NCI-H2029 (cell line): ENCODE measurements at regions not wholly inside any gene's neighbourhood (a gene's known extent, or its start where the extent isn't known, plus 50 kb on each side); places are given as distances from the start of the nearest gene placed in this dataset.

Experiments
- DNase-seq: peaks from one replicate; lab custom pipeline; 2025; lab: John Stamatoyannopoulos, UW

DNA sequence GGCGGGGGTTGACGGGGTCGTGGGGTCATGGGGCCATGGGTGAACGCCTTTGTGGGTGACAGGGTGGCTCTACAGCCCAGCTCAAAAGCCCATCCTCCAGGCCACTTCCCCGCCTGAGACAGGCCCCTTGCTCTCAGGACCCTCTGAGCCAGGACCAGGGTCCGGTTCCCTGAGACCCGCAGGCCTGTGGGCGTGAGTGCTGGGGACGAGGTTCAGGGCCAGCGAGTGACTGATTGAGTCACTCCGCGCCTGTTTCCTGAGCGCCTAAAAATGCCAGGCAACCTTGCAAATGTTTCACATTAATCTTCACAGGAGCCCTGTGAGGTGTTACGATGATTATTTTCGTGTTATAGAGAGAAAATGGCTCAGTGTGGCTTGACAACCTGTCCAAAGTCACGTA is 97.8 kb downstream of the ZNF674 start:
- no peak for DNase-seq

- peak; percentile 69 for DNase-seq
Observed at GRCh38 chrX:46446727-46447378, 98.4 kb downstream of the ZNF674 start.

GRCh38 chrX:46444011-46444410 is 101.2 kb downstream of the ZNF674 start:
- no peak for DNase-seq

- DNase-seq, result no peak
Observed at GRCh38 chrX:46436744-46437143, 108.5 kb downstream of the ZNF674 start.

DNA sequence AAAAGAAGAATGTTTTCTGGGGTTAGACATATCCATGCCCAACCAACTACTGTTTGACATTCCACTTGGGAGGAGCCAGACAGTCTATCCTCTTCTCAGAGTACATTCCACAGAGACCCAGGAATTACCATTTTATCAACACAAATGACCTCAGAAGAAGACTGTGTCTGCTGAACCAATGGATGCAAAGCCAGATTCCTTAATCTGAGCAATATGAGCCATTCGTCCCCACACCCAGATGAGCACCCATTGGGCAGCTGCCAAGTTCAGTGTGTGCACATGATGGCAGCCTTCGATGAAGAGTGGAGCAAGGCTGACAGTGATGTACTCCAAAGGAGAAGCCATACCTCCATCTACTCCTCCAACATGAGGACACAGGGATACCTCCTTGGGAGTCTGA is 111.3 kb downstream of the ZNF674 start:
- peak; percentile 1 for DNase-seq

GRCh38 chrX:46408553-46409407 is 136.4 kb downstream of the ZNF674 start:
- DNase-seq, result peak; percentile 22

DNA sequence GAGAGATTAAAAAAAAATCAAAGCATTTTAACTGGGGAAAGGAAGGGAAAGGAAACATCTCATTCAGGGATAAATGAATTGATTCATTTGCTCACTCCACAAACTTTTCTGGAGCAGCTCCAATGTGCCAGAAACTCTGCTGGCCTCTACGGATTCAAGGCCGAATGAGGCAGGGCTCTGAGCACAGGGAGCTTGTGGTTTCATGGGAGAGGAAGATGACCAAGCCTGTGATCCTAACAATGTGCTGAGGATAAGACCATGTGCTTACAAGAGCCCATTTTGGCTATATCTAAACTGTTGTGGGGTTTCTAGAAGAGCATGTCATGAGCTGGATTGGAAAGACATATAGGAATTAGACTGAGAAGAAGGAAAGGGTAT is 137.5 kb downstream of the ZNF674 start:
- DNase-seq, result no peak

DNA sequence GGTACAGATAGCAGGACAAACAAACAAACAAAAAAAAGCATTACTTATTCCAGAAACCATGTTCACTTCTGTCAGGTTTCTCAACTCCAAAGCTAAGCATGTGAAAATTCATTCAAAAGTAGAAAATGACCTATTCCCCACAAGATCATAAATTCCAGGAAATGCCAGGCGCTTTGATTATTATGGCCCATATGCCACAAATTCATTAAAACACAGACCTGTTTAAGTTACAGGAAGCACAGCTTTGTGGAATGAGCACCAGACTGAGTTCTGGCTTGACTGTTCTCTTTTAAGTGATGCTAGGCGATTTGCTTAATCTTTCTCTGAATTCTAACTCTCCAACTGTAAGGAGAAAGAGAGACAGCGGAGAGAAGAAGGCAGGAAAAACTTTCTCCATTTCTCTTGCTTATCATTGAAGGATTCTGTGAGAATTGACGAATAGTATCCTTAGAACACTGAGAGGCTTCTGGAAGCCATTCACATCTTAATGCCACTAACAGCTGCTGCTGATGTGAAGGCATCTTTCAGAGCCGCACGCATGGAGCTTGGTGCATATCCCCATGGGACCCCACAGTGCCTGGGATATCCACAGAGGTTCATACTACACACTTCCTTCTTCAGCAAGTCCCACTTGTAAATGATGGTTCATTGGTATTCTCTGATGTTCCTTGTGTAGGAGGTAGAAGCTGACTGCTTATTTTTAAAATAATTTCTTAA is 138.0 kb downstream of the ZNF674 start:
- no peak for DNase-seq

DNA sequence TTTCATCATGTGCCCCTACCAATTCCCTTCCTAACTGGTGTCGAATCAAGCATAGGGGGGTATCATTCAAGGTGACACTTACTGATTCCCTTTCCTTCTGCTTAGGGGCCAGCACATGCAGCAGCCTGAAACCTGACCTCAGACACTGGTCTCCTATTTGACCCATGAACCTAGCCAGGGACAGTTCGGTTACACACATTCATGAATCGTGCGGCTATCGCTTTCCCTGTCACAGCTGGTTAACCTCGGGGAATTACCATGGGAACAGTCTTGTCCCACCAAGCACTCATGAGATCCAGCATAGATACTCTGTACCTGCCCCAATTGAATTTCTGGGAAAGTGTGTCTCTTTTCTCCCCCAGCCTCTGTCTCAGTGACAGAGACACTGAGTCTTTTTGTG is 140.4 kb downstream of the ZNF674 start:
- no peak for DNase-seq

DNA sequence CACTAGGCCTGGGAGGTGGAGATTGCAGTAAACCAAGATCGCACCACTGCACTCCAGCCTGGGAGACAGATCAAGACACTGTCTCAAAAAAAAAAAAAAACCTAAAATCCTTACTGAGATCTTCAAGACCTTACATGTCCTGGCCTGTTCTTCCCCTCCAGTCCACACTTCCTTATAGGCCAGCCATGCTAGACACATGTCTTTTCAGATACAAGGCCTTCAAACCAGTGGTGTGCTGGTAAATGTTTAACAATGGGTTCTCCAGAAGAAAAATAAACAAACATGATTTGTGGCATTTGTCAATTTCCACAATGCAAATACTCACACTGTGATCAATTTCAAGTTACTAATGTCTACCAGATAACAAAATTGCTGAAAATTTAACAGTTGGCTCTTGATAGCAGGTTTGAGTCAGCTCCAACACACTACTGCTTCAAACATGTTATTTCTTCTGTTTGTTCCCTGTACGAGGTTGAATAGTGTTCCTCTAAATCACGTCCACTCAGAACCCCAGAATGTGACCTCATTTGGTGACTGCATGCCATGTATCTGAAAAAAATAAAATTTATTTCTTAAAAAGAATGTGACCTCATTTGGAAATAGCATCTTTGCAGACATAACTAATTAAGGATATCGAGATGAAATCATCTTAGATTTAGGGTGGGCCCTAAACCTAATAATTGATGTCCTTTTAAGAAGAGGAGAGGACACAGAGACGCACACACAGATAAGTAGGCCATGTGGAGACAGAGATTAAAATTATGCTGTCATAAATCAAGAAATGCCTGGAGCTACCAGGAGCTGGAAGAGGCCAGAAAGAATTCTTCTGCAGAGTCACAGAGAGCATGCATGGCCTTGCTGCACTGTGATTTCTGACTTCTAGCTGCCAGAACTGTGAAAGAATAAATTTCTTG is 144.4 kb downstream of the ZNF674 start:
- DNase-seq, result no peak

GRCh38 chrX:46398874-46399273 is 146.3 kb downstream of the ZNF674 start:
- DNase-seq, result no peak

DNA sequence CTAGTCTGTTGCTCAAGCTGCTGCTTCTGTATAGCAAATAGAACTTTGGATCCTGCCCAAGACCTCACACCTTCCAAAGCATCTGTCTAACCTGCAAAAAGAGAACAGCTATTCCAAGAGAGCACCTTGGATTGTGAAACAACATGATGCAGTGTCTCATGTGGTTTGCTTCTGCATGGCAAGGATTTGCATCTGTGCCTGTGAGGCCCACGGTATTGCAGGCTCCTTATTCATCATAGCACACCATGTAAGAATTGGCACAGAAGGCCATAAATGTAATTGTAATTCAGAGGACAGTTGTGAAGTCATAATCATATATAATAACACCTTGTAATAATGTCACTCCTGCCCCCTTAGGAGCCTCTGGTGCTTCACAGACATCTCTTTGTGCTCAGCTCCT is 147.1 kb downstream of the ZNF674 start:
- no peak for DNase-seq

DNA sequence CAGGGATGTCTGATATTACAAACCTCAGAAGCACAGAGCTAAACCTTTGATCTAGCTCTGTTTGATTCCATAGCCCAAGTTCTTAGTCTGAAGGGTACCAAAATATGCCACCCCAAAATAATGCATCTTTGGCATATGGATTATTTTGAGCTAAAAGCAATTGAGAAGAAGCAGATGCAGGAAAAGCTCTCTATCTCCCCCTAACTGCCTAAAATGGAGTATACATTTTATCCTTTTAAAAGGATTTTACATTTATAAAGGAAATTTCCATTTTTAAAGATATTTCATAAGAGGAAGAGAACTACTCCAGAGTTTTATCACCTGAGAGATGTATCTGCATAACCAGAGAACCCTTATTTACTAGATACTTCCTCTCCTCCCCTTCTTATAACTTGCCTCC is 158.7 kb downstream of the ZNF674 start:
- DNase-seq, result no peak

DNA sequence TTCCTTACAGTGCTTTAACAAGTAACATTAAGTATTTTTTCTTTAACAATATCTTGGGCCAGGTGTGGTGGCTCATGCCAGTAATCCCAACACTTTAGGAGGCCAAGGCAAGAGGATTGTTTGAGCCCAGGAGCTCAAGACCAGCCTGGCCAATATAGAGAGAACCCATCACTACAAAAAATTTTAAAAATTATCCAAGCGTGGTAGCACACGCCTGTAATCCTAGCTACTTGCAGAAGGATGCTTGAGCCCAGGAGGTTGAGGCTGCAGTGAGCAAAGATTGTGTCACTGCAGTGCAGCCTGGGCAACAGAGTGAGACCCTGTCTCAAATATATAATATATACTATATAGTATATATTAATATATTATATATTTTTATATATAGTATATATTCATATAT is 162.2 kb downstream of the ZNF674 start:
- DNase-seq, result no peak

DNA sequence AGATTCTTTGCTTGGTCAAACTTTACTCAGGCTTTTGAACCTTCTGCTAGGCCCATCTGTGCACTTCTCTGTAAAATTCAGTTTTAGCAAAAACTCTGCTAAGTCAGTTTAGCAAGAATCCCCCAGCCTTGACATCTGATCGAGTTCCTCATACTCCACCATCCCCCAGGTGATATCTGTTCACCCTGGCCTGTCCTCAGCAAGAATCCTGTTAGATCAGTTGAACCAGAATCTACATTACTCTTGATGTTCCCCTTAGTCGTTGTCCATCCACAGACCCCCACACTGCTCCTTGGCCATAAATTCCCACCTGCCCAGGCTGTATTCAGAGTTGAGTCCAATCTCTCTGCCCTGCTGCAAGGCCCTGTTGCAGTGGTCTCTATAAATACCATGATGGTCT is 162.6 kb downstream of the ZNF674 start:
- no peak for DNase-seq

- DNase-seq, result no peak
Observed at GRCh38 chrX:46381630-46382029, 163.6 kb downstream of the ZNF674 start.

DNA sequence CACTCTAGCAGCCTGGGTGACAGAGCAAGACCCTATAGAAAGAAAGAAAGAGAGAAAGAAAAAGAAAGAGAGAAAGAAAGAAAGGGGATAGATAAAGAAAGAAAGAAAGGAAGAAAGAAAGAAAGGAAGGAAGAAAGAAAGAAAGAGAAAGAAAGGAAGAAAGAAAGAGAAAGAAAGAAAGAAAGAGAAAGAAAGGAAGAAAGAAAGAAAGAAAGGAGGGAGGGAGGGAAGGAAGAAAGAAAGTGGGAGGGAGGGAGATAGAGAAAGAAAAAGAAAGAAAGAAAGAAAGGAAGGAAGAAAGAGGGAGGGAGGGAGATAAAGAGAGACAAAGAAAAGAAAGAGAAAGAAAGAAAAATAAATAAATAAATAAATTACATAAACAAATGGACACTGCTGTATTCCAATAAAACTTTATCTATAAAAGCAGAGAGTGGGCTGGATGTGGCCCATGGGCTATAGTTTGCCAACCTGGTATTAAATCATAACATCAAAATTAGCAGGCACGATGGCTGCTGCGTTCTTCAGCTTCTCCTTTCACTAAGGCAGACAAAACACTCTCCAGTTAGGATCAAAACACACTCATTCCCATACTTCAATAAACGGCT is 165.0 kb downstream of the ZNF674 start:
- no peak for DNase-seq

DNA sequence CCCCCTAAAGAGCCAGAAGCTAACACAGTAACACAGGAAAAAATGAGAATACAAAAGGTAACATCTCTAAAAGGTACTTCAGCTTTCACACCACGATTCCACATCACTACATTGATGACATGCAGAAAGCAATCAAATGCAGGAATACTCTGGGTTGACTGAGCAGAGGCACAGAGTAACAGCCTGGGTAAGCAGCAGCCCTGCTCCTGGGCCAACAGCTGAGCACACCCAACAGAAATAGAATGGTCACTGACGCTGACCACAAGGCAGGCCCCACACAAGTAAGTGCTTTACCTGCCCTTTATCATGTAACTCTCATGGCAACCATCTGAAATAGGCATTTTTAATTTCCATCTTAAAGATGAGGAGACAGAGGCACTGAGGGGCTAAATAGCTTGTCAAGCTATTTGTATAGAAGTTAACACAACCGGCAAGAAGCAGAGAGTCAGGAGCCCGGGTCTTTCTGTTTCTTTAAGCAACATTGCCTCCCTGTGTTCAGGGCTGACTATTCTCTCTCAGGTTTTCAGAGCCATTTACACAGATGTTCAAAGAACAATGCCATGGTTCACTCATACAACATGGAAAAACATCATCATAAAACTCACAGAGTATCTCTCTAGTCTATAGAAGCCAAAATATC is 168.9 kb downstream of the ZNF674 start:
- no peak for DNase-seq

GRCh38 chrX:46375831-46376230 is 169.4 kb downstream of the ZNF674 start:
- no peak for DNase-seq

DNA sequence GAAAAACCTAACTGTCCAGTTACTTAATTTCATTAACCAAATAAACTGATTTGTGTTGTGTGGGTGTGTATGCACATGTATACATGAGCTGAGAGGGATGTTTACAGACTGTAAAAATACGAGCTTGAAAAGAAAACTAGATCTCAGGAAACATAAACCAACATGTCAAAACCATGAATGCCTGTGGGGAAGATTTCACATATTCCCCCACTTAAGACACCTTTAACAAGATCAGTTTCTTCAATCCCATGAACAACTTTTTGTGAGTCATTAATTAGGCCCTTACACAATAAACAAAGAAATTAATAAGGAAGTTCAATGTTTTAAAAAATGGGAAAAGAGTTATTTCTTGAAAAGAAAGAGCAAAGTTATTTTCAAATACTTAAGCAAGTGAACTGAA is 170.8 kb downstream of the ZNF674 start:
- DNase-seq, result no peak

DNA sequence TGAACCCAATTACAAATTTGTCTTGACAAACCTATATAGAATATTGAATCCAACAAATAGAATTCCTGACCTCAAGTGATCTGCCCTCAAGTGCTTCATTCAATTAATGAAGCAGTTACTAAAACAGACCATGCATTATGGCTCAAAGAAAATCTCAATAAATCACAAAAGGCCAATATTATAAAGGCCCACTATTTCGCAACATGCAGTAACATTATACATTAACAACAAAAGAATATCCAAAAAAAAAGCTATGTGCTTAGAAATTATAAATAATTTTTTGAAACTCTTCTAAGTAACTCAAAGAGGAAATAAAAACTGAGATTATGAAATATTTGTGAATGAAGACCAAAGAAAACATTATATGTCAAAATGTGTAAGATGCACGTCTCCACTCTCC is 177.7 kb downstream of the ZNF674 start:
- DNase-seq, result no peak
